ENCODE measurements at regions not wholly inside any gene's neighbourhood (a gene's known extent, or its start where the extent isn't known, plus 50 kb on each side); places are given as distances from the start of the nearest gene placed in this dataset.

DNA sequence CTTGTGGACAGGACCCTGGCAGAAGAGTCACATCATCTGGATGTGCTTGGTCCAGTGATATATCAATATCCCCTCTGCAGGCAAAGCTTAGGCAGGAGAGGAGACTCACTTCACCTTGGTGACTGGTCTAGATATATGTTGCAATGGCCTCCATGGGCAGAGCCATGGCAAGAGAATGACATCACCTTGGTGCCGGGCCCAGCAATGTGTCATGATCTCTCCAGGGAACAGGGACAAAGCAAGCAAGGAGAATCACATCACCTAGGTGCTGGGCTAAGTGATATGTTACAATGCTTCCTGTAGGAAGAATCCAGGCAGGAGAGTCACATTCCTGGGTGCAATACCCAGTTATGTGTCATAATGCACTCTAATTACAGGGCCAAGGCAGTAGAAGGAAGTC, 2106.2 kb downstream of the TP53TG3F start:
- H3K27me3 ChIP-seq (ENCODE audit: low read depth, low read length) = no peaks in the 10 kb centered on the region
- no peak overlapping the region for H3K4me2 ChIP-seq (ENCODE audit: low read length)
- H3K4me1 ChIP-seq (ENCODE audit: low read length) = peaks cover 23% of the 10 kb centered on the region
- H3K9ac ChIP-seq (ENCODE audit: low read length) = no peak overlapping the region
- no peak overlapping the region for H2AFZ ChIP-seq (ENCODE audit: low read depth, low read length)
- TF ChIP-seq, protein P1, sequence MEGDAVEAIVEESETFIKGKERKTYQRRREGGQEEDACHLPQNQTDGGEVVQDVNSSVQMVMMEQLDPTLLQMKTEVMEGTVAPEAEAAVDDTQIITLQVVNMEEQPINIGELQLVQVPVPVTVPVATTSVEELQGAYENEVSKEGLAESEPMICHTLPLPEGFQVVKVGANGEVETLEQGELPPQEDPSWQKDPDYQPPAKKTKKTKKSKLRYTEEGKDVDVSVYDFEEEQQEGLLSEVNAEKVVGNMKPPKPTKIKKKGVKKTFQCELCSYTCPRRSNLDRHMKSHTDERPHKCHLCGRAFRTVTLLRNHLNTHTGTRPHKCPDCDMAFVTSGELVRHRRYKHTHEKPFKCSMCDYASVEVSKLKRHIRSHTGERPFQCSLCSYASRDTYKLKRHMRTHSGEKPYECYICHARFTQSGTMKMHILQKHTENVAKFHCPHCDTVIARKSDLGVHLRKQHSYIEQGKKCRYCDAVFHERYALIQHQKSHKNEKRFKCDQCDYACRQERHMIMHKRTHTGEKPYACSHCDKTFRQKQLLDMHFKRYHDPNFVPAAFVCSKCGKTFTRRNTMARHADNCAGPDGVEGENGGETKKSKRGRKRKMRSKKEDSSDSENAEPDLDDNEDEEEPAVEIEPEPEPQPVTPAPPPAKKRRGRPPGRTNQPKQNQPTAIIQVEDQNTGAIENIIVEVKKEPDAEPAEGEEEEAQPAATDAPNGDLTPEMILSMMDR (IDR thresholded peaks at IDR 0.05; ENCODE audit: low read depth, low read length) = no peak
- no peak for TF ChIP-seq EZH2phosphoT487 (IDR thresholded peaks at IDR 0.05; ENCODE audit: low read depth)
- no peak overlapping the region for H3K4me3 ChIP-seq (ENCODE audit: low read length)
- H4K20me1 ChIP-seq (ENCODE audit: insufficient read depth, low read length) = no peaks in the 10 kb centered on the region
- H3K36me3 ChIP-seq (replicated peaks; ENCODE audit: low read depth, low read length) = no peaks in the 10 kb centered on the region
- H3K79me2 ChIP-seq (ENCODE audit: low read length) = no peaks in the 10 kb centered on the region
- H3K27ac ChIP-seq (ENCODE audit: low read length) = no peak overlapping the region
- H3K9me3 ChIP-seq (ENCODE audit: insufficient read depth, low read length) = no peaks in the 10 kb centered on the region

DNA sequence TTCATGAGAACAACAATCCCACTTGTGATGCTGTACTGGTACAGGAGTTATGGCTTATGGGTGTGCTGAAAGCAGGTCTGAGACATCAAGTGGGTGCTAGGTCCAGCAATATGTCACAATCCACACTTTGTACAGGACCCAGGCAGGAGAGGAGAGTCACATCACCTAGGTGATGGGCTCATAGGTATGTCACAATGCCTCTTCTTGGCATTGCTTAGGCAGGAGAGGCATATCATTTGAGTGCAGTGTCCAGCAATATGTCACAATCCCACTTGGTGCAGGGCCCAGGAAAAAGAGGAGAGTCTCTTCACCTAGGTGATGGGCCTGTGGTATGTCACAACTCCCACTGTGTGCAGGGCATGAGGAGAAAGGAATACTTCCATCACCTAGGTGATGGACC, 2110.0 kb downstream of the TP53TG3F start:
- Histone ChIP-seq H3K4me1 (ENCODE audit: low read length) (no peaks in the 10 kb centered on the region), H3K4me2 (ENCODE audit: low read length) (no peak overlapping the region), H3K9me3 (ENCODE audit: insufficient read depth, low read length) (no peaks in the 10 kb centered on the region), H4K20me1 (ENCODE audit: insufficient read depth, low read length) (no peaks in the 10 kb centered on the region), H2AFZ (ENCODE audit: low read depth, low read length) (no peak overlapping the region), H3K9ac (ENCODE audit: low read length) (no peak overlapping the region), H3K27ac (ENCODE audit: low read length) (no peak overlapping the region), H3K27me3 (ENCODE audit: low read depth, low read length) (no peaks in the 10 kb centered on the region), H3K36me3 (replicated peaks; ENCODE audit: low read depth, low read length) (no peaks in the 10 kb centered on the region), H3K79me2 (ENCODE audit: low read length) (no peaks in the 10 kb centered on the region), H3K4me3 (ENCODE audit: low read length) (no peak overlapping the region)
- TF ChIP-seq EZH2phosphoT487 (IDR thresholded peaks at IDR 0.05; ENCODE audit: low read depth) = no peak
- TF ChIP-seq, protein P1 (IDR thresholded peaks at IDR 0.05; ENCODE audit: low read depth, low read length) = no peak

DNA sequence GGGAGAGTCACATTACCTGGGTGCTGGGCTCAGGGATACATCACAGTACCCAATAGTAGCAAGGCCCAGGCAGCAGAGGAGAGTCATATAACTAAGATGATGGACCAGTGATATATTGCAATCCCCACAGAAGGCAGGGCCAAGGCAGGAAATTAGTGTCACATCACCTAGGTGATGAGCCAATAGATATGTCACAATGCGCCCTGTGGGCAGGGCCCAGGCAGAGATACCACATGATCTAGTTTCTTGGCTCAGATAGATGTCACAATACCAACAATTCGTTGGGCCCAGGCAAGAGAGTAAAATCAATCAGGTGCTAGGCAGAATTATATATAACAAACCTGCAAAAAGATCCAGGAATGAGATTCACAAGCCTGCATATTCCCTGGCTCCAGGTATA, 2111.5 kb downstream of the TP53TG3F start:
- Histone ChIP-seq H3K36me3 (replicated peaks; ENCODE audit: low read depth, low read length) (no peaks in the 10 kb centered on the region), H3K4me3 (ENCODE audit: low read length) (no peak overlapping the region), H3K9ac (ENCODE audit: low read length) (no peak overlapping the region), H3K9me3 (ENCODE audit: insufficient read depth, low read length) (no peaks in the 10 kb centered on the region), H3K27me3 (ENCODE audit: low read depth, low read length) (no peaks in the 10 kb centered on the region), H4K20me1 (ENCODE audit: insufficient read depth, low read length) (no peaks in the 10 kb centered on the region), H3K4me1 (ENCODE audit: low read length) (no peaks in the 10 kb centered on the region), H3K4me2 (ENCODE audit: low read length) (no peak overlapping the region), H2AFZ (ENCODE audit: low read depth, low read length) (no peak overlapping the region), H3K79me2 (ENCODE audit: low read length) (no peaks in the 10 kb centered on the region), H3K27ac (ENCODE audit: low read length) (no peak overlapping the region)
- TF ChIP-seq, protein P1 (IDR thresholded peaks at IDR 0.05; ENCODE audit: low read depth, low read length) = no peak
- no peak for TF ChIP-seq EZH2phosphoT487 (IDR thresholded peaks at IDR 0.05; ENCODE audit: low read depth)

DNA sequence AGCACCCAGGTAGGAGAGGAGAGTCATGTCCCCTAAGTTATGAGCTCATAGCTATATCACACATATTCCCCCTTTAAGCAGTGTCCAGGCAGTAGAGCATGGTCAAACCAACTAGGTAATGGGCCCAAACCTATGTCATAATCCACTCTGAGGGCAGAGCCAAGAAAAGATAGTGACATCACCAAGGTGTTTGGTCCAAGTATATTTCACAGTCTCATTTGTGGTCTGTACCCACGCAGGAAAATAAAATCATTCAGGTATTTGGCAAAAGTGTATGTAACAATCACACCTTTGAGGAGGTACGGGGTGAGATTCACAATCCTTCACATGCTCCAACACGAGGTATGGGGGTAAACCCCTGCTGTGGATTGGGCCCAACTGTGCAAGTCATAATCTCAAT, 2112.8 kb downstream of the TP53TG3F start:
- no peak overlapping the region for H3K27ac ChIP-seq (ENCODE audit: low read length)
- H3K4me3 ChIP-seq (ENCODE audit: low read length) = no peak overlapping the region
- no peak overlapping the region for H3K9ac ChIP-seq (ENCODE audit: low read length)
- no peaks in the 10 kb centered on the region for H3K79me2 ChIP-seq (ENCODE audit: low read length)
- no peaks in the 10 kb centered on the region for H3K27me3 ChIP-seq (ENCODE audit: low read depth, low read length)
- H3K4me1 ChIP-seq (ENCODE audit: low read length) = no peaks in the 10 kb centered on the region
- H3K9me3 ChIP-seq (ENCODE audit: insufficient read depth, low read length) = no peaks in the 10 kb centered on the region
- H4K20me1 ChIP-seq (ENCODE audit: insufficient read depth, low read length) = no peaks in the 10 kb centered on the region
- TF ChIP-seq EZH2phosphoT487 (IDR thresholded peaks at IDR 0.05; ENCODE audit: low read depth) = no peak
- TF ChIP-seq, protein P1 (IDR thresholded peaks at IDR 0.05; ENCODE audit: low read depth, low read length) = no peak
- no peak overlapping the region for H3K4me2 ChIP-seq (ENCODE audit: low read length)
- H3K36me3 ChIP-seq (replicated peaks; ENCODE audit: low read depth, low read length) = no peaks in the 10 kb centered on the region
- H2AFZ ChIP-seq (ENCODE audit: low read depth, low read length) = no peak overlapping the region

All from OCI-LY3 (cell line).